Fibroblast of mammary gland (primary cell): ENCODE measurements at regions not wholly inside any gene's neighbourhood (a gene's known extent, or its start where the extent isn't known, plus 50 kb on each side); places are given as distances from the start of the nearest gene placed in this dataset.

ENCODE experiments used
- DNase-seq: peaks from one replicate; pipeline ENCODE4 v3.0.0-alpha.2; 2010; ENCODE audit warnings: low read depth
- H3K4me3 ChIP-seq: 2 replicates; pipeline ENCODE4 v1.5.1; 2011; ENCODE audit warnings: low read depth, mild to moderate bottlenecking, low read length, moderate library complexity; ENCODE audit not compliant: control insufficient read depth
- TF ChIP-seq, protein P1 (sequence below): conservative IDR thresholded peaks from 2 replicates; pipeline ENCODE4 v1.5.1; 2011; ENCODE audit warnings: low read depth, low read length, inconsistent platforms; ENCODE audit not compliant: control insufficient read depth, insufficient read depth

DNA sequence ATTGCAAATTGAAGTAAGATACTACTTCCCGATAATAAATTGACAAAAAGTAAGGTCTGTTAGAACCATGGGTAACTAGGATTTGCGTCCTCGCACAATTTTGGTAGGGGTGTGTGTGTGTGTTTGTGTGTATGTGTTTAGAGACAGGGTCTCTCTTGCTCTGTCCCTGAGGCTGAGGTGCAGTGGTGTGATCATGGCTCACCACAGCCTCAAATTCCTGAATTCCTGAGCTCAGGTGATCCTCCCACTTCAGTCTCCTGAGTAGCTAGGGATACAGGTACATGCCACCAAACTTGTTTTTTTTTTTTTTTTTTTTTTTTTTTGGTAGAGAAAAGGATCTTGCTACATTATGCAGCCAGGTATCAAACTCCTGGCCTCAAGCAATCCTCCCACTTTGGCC lies 209.2 kb upstream of the ESRRG start:
- TF ChIP-seq, protein P1, sequence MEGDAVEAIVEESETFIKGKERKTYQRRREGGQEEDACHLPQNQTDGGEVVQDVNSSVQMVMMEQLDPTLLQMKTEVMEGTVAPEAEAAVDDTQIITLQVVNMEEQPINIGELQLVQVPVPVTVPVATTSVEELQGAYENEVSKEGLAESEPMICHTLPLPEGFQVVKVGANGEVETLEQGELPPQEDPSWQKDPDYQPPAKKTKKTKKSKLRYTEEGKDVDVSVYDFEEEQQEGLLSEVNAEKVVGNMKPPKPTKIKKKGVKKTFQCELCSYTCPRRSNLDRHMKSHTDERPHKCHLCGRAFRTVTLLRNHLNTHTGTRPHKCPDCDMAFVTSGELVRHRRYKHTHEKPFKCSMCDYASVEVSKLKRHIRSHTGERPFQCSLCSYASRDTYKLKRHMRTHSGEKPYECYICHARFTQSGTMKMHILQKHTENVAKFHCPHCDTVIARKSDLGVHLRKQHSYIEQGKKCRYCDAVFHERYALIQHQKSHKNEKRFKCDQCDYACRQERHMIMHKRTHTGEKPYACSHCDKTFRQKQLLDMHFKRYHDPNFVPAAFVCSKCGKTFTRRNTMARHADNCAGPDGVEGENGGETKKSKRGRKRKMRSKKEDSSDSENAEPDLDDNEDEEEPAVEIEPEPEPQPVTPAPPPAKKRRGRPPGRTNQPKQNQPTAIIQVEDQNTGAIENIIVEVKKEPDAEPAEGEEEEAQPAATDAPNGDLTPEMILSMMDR = no peak
- H3K4me3 ChIP-seq = no peak overlapping the region
- DNase-seq = no peak

DNA sequence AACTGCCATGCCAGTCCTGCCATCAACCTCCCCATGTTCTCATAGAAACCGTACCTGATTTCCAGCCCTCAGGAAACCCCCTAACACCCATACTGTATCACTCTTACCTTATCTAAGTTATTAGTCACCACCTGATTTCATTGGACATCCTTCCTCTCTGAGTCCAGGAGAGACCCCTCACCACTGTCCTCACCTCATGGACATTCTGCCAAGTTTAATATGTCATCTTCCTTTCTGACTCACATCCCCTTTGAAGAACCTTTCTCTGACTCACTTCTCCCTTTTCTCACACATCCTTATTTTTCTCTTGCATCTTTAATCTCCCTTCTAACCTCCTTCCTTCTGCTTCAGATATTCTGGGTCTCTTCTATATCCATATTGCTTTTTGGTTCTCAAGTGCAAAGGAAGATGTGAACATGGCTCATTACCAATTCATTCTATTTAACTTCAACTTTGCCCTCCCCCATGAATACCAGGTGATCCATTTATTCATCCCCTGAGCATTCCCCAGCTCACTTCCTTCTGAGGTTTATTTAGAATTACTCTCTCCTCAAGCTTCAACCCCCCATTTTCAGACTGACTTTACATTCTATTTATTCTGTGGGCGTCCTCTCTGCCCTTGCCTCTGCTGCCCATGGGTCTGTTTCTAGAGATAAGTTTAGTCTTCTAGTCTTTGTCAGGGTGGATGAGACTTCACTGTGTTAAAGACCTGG lies 206.8 kb upstream of the ESRRG start:
- H3K4me3 ChIP-seq = no peak overlapping the region
- peak; percentile 10 for DNase-seq
- TF ChIP-seq, protein P1 = no peak

DNA sequence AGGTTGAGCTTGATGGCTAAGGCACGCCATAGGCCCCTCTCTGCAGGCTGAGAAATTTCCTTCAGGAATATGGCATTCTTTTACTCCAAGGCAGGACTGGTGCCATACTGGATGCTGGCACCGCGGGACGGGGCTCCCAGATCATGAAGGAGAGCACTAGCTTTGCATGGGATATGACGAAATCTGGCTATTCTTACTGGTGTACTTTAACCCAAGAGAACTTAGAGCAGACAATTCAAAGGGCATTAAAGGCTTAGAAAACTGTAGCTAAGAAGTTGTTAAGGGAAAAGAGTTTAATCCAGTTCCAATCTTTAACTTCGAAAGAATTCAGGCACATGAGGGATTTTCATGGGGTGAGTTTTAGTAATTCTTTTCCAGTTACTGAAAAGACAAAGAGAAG lies 204.4 kb upstream of the ESRRG start:
- no peak overlapping the region for H3K4me3 ChIP-seq
- TF ChIP-seq, protein P1 = no peak
- no peak for DNase-seq

DNA sequence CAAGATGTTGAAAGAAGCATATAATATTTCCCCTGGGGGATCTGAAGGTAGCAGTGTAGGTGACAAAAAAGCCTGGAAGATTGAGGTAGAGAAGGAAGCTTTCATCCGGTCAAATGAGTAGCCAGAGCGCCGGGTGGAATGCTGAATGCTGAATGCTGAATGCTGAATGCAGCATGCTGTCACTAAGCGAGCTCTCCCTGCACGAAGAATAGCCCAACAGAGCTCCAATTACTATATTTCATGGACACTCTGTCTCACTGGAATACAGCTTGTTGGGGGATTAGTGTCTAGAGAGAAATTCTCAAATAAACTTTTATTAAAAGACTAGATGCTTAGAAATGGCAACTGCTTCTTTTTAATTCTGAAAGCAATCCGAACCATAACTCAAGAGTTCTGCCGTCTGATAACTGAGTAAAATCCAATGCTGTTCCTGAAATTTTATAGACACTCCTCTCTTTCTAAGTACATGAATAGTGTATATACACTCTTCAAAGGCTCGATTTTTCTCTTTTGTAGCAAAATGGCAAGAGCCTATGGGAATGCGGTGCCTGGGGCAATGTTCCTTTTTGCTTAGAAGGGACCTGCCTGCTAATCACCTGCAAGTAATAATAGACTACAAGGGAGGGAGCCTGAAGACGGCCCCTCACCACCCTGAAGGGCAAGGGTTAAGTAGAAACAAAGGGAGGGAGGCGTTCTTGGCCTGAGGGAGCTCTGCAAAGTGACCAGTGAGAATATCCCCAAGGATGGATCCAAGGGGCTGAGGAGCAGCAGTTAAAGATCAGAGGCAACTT lies 203.7 kb upstream of the ESRRG start:
- no peak for DNase-seq
- H3K4me3 ChIP-seq = no peak overlapping the region
- TF ChIP-seq, protein P1 = no peak

DNA sequence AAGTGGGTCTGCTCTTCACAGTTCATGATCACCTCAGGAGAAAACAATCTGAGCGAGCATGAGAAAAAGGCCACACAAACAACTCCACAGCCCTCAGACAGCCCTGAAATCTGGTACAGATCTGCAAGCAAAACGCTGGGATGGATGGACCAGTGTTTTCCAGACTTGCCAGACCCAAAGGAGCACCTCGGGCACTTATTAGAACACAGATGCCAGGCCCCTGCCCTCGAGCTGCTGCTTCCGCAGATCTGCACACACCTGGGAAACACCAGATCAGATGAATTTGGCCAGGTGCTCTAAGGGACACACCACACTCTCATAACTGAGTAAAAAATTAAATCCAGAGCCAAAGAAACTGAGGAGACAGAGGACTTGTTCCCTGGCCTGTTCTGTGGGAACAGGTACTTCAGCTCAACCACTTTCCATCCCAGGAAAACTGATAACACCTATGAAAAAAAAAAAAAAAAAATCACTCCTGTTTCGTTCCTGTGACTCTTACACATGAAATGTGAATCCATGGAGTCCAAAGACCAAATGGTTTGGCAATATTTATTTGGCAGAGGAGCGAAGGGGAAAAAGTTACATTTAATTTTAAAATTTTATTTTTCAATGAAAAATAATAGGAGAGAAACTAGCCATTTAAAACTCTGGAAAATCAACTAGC lies 202.9 kb upstream of the ESRRG start:
- no peak for DNase-seq
- TF ChIP-seq, protein P1 = no peak
- no peak overlapping the region for H3K4me3 ChIP-seq

DNA sequence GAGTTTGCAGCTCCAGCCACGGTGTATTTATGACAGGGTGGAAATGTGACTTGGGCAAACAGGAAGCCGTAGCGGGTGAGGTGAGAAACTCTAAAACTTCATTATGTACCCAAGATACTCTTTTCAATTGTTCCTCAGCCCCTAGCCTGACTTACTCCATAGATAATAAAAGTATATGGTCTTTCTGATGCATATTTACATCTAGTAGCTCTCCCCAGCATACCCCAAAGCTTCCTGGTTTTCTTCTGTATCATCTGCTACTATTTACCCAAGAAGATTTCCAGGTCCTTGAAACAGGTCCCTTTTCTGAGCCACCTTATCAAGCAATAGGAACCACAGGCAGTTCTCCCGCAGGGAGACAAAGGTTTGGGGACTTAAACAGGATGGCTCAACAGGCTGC lies 201.5 kb upstream of the ESRRG start:
- H3K4me3 ChIP-seq = no peak overlapping the region
- TF ChIP-seq, protein P1 = no peak
- no peak for DNase-seq
